OCI-LY7 (cell line): ENCODE measurements at regions not wholly inside any gene's neighbourhood (a gene's known extent, or its start where the extent isn't known, plus 50 kb on each side); places are given as distances from the start of the nearest gene placed in this dataset.

Experiments
- BruUV-seq: library from RNA; stranded (reverse); fragments of 400-500 nt; replicated peaks from 2 replicates; lab custom pipeline; 2021; lab: Mats Ljungman, UMichigan
- CTCF ChIA-PET: fragments of 300-600 bp; sonication (Branson Sonifier 250); formaldehyde crosslinking; loops from one replicate; lab custom pipeline; 2022; ENCODE audit warnings: antibody characterized with exemption; ENCODE audit not compliant: unreplicated experiment; lab: Charles Lee
- POLR2A ChIA-PET: fragments of 300-600 bp; sonication (Branson Sonifier 250); formaldehyde crosslinking; loops from one replicate; lab custom pipeline; 2022; ENCODE audit warnings: antibody characterized with exemption; lab: Charles Lee
- DNase-seq: peaks from one replicate; pipeline ENCODE4 v3.0.0-alpha.2; 2015; ENCODE audit warnings: low spot score
- H2AFZ ChIP-seq: fragments of 200-600 bp; sonication (generic), shearing (Covaris generic); 2 replicates; pipeline ENCODE4 v1.6.1; 2014; ENCODE audit warnings: mild to moderate bottlenecking, antibody characterized with exemption, low read length, moderate library complexity
- H3K27ac ChIP-seq: fragments of 200-600 bp; sonication (generic); 2 replicates; pipeline ENCODE4 v1.5.1; 2014; ENCODE audit warnings: mixed run types, low read depth, mild to moderate bottlenecking, moderate library complexity, low read length, inconsistent platforms; ENCODE audit not compliant: poor library complexity, severe bottlenecking
- H3K36me3 ChIP-seq: fragments of 200-600 bp; sonication (generic); 2 replicates; pipeline ENCODE4 v1.6.1; 2014; ENCODE audit warnings: mild to moderate bottlenecking, antibody characterized with exemption, low read length, moderate library complexity, mixed read lengths; ENCODE audit not compliant: insufficient read depth
- H3K4me1 ChIP-seq: fragments of 200-600 bp; sonication (generic); 2 replicates; pipeline ENCODE4 v1.5.1; 2014; ENCODE audit warnings: mild to moderate bottlenecking, low read length; ENCODE audit not compliant: insufficient read depth, poor library complexity, severe bottlenecking
- H3K4me2 ChIP-seq: fragments of 200-600 bp; sonication (generic); 2 replicates; pipeline ENCODE4 v1.6.1; 2014; ENCODE audit warnings: mild to moderate bottlenecking, low read length
- H3K4me3 ChIP-seq: fragments of 200-600 bp; sonication (generic); 2 replicates; pipeline ENCODE4 v1.5.1; 2014; ENCODE audit warnings: mild to moderate bottlenecking, low read depth, low read length; ENCODE audit not compliant: poor library complexity, severe bottlenecking
- H3K79me2 ChIP-seq: fragments of 200-600 bp; sonication (generic); 2 replicates; pipeline ENCODE4 v1.6.1; 2016; ENCODE audit warnings: low read depth, mild to moderate bottlenecking, low read length, moderate library complexity, mixed read lengths; ENCODE audit not compliant: insufficient read depth
- H3K9me2 ChIP-seq: fragments of 200-600 bp; sonication (generic); 2 replicates; pipeline ENCODE4 v1.6.1; 2016; ENCODE audit warnings: mild to moderate bottlenecking, low read length, mixed read lengths; ENCODE audit not compliant: insufficient read depth
- H3K9me3 ChIP-seq: fragments of 200-600 bp; sonication (generic); 2 replicates; pipeline ENCODE4 v1.6.1; 2014; ENCODE audit warnings: mild to moderate bottlenecking, mixed run types, low read length, mixed read lengths
- H4K20me1 ChIP-seq: fragments of 200-600 bp; sonication (generic); 2 replicates; pipeline ENCODE4 v1.6.1; 2014; ENCODE audit warnings: mild to moderate bottlenecking, antibody characterized with exemption, low read length, moderate library complexity, mixed read lengths; ENCODE audit not compliant: insufficient read depth
- EZH2phosphoT487 ChIP-seq: fragments of 200-600 bp; sonication (generic); IDR thresholded peaks from 2 replicates; pipeline ENCODE4 v1.6.1; 2018; ENCODE audit warnings: low read depth, borderline replicate concordance, mild to moderate bottlenecking, mixed run types, antibody characterized with exemption, low read length, moderate library complexity, mixed read lengths
- intact Hi-C: fragments of 100-400 bp; cut with micrococcal nuclease; formaldehyde crosslinking; loops from one replicate; pipeline ENCODE4 v1.10.0; 2022; ENCODE audit not compliant: unreplicated experiment
- TF ChIP-seq, protein P1 (sequence below): fragments of 200-600 bp; sonication (generic); conservative IDR thresholded peaks from 2 replicates; pipeline ENCODE4 v1.5.1; 2014; ENCODE audit warnings: mild to moderate bottlenecking, antibody characterized with exemption, low read length, moderate library complexity, mixed read lengths

GRCh38 chr22:48652796-48653195 lies 1174.9 kb downstream of the BRD1 start:
- H2AFZ ChIP-seq = no peak overlapping the region
- ChIA-PET CTCF (interaction anchor here (0.6 kb wide), 1 partner anchor 31 kb away, joined by 5 read pairs; no protein-coding TSS in a partner anchor), POLR2A (no interaction called here)
- DNase-seq = no peak
- H3K4me3 ChIP-seq = no peak overlapping the region
- TF ChIP-seq, protein P1, sequence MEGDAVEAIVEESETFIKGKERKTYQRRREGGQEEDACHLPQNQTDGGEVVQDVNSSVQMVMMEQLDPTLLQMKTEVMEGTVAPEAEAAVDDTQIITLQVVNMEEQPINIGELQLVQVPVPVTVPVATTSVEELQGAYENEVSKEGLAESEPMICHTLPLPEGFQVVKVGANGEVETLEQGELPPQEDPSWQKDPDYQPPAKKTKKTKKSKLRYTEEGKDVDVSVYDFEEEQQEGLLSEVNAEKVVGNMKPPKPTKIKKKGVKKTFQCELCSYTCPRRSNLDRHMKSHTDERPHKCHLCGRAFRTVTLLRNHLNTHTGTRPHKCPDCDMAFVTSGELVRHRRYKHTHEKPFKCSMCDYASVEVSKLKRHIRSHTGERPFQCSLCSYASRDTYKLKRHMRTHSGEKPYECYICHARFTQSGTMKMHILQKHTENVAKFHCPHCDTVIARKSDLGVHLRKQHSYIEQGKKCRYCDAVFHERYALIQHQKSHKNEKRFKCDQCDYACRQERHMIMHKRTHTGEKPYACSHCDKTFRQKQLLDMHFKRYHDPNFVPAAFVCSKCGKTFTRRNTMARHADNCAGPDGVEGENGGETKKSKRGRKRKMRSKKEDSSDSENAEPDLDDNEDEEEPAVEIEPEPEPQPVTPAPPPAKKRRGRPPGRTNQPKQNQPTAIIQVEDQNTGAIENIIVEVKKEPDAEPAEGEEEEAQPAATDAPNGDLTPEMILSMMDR = no peak
- no peak for TF ChIP-seq EZH2phosphoT487
- H3K9me2 ChIP-seq = no peaks in the 10 kb centered on the region
- intact Hi-C loops = no loop called here
- BruUV-seq = no TSS peak
- H3K9me3 ChIP-seq = no peaks in the 10 kb centered on the region
- H3K36me3 ChIP-seq = no peaks in the 10 kb centered on the region
- no peak overlapping the region for H3K27ac ChIP-seq
- H3K4me2 ChIP-seq = no peak overlapping the region
- no peaks in the 10 kb centered on the region for H3K79me2 ChIP-seq
- H4K20me1 ChIP-seq = no peaks in the 10 kb centered on the region
- no peaks in the 10 kb centered on the region for H3K4me1 ChIP-seq

DNA sequence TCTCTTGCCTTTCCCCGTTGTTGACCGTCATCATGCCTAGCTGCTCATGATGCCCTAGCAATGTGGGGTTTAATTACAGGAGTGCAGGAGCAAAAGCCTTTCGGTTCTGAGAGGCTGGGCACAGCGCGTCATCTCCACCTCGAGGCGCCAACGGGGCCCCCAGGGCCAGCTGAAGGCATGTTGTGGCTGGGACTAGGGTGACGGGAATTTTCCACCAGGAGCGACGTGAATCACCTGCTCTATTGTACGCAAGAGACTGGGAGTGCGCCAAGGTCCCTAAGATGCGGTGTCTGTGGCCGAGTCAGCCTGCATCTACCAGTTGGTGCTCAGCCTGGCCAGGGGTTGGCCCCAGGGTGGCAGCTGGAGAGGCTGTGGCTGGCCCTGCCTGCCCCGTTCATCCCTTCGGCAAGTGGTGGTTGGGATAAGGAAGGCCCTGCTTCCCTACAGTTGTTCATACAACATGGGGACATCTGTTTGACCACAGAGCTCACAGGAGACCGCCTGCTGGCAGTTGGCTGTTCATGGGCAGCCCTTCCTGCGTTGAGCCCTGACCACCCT lies 1175.6 kb downstream of the BRD1 start:
- intact Hi-C loops = no loop called here
- TF ChIP-seq EZH2phosphoT487 = no peak
- TF ChIP-seq, protein P1 = no peak
- no TSS peak for BruUV-seq
- CTCF ChIA-PET = interaction anchor here (0.6 kb wide), 1 partner anchor 31 kb away, joined by 5 read pairs; no protein-coding TSS in a partner anchor
- Histone ChIP-seq H3K4me2 (no peak overlapping the region), H3K4me3 (no peak overlapping the region), H3K36me3 (no peaks in the 10 kb centered on the region), H3K4me1 (no peaks in the 10 kb centered on the region), H3K27ac (no peak overlapping the region), H3K9me3 (no peaks in the 10 kb centered on the region), H3K79me2 (no peaks in the 10 kb centered on the region), H4K20me1 (no peaks in the 10 kb centered on the region), H2AFZ (no peak overlapping the region), H3K9me2 (no peaks in the 10 kb centered on the region)
- POLR2A ChIA-PET = no interaction called here
- DNase-seq = no peak

- ChIA-PET CTCF (no interaction called here), POLR2A (no interaction called here)
- no peak for DNase-seq
- Histone ChIP-seq H3K79me2 (no peaks in the 10 kb centered on the region), H3K36me3 (no peaks in the 10 kb centered on the region), H3K9me2 (no peaks in the 10 kb centered on the region), H4K20me1 (no peaks in the 10 kb centered on the region), H3K4me2 (no peak overlapping the region), H3K4me1 (no peaks in the 10 kb centered on the region), H3K4me3 (no peak overlapping the region), H2AFZ (no peak overlapping the region), H3K27ac (no peak overlapping the region), H3K9me3 (no peaks in the 10 kb centered on the region)
- intact Hi-C loops = no loop called here
- BruUV-seq = no TSS peak
- TF ChIP-seq, protein P1 = no peak
- TF ChIP-seq EZH2phosphoT487 = no peak
These were observed 1176.4 kb downstream of the BRD1 start for GRCh38 chr22:48651036-48651890.
